Osteoblast (primary cell): ENCODE measurements at regions not wholly inside any gene's neighbourhood (a gene's known extent, or its start where the extent isn't known, plus 50 kb on each side); places are given as distances from the start of the nearest gene placed in this dataset.

Experiments
- DNase-seq: peaks from one replicate; pipeline ENCODE4 v3.0.0; 2011; ENCODE audit warnings: low spot score, mixed read lengths; ENCODE audit not compliant: insufficient read length; ENCODE audit errors: missing footprints
- H2AFZ ChIP-seq: 2 replicates; pipeline ENCODE4 v1.6.0; 2011; ENCODE audit warnings: mild to moderate bottlenecking, low read length
- H3K27ac ChIP-seq: 2 replicates; pipeline ENCODE4 v1.5.1; 2011; ENCODE audit warnings: mild to moderate bottlenecking, low read depth, low read length, moderate library complexity
- H3K27me3 ChIP-seq: 2 replicates; pipeline ENCODE4 v1.6.0; 2012; ENCODE audit warnings: mild to moderate bottlenecking, control low read depth, inconsistent platforms, low read length, moderate library complexity; ENCODE audit not compliant: insufficient read depth
- H3K36me3 ChIP-seq: 2 replicates; pipeline ENCODE4 v1.5.1; 2011; ENCODE audit warnings: mild to moderate bottlenecking, low read length, control low read depth, moderate library complexity; ENCODE audit not compliant: insufficient read depth
- H3K4me1 ChIP-seq: 2 replicates; pipeline ENCODE4 v1.5.1; 2011; ENCODE audit warnings: mild to moderate bottlenecking, low read length, control low read depth, moderate library complexity; ENCODE audit not compliant: insufficient read depth
- H3K4me2 ChIP-seq: 2 replicates; pipeline ENCODE4 v1.6.0; 2011; ENCODE audit warnings: mild to moderate bottlenecking, low read length; ENCODE audit not compliant: insufficient read depth
- H3K4me3 ChIP-seq: fragments of 200-600 bp; sonication (generic); 3 replicates; pipeline ENCODE4 v1.5.1; 2012; ENCODE audit warnings: mild to moderate bottlenecking, low read length, inconsistent platforms; ENCODE audit not compliant: insufficient read depth
- H3K79me2 ChIP-seq: 2 replicates; pipeline ENCODE4 v1.6.0; 2012; ENCODE audit warnings: mild to moderate bottlenecking, low read length, control low read depth, inconsistent platforms; ENCODE audit not compliant: insufficient read depth
- H3K9me3 ChIP-seq: 2 replicates; pipeline ENCODE4 v1.5.1; 2011; ENCODE audit warnings: low read depth, low read length, control low read depth
- H4K20me1 ChIP-seq: 2 replicates; pipeline ENCODE4 v1.6.0; 2012; ENCODE audit warnings: mild to moderate bottlenecking, low read length, control low read depth; ENCODE audit not compliant: insufficient read depth
- CTCF ChIP-seq: IDR thresholded peaks from 2 replicates; pipeline ENCODE4 v1.5.1; 2011; ENCODE audit warnings: mild to moderate bottlenecking, low read depth, low read length, moderate library complexity; ENCODE audit errors: extremely low read depth

- no peak overlapping the region for H3K27ac ChIP-seq
- no peaks in the 10 kb centered on the region for H3K36me3 ChIP-seq
- no peak for DNase-seq
- no peak overlapping the region for H2AFZ ChIP-seq
- H3K4me1 ChIP-seq: no peaks in the 10 kb centered on the region
- no peak overlapping the region for H3K4me2 ChIP-seq
- no peaks in the 10 kb centered on the region for H4K20me1 ChIP-seq
- H3K79me2 ChIP-seq: no peaks in the 10 kb centered on the region
- no peak overlapping the region for H3K4me3 ChIP-seq
- no peak for TF ChIP-seq CTCF
- no peaks in the 10 kb centered on the region for H3K27me3 ChIP-seq
- no peaks in the 10 kb centered on the region for H3K9me3 ChIP-seq
Observed at GRCh38 chr15:94991718-94992117, 760.4 kb downstream of the MCTP2 start.

DNA sequence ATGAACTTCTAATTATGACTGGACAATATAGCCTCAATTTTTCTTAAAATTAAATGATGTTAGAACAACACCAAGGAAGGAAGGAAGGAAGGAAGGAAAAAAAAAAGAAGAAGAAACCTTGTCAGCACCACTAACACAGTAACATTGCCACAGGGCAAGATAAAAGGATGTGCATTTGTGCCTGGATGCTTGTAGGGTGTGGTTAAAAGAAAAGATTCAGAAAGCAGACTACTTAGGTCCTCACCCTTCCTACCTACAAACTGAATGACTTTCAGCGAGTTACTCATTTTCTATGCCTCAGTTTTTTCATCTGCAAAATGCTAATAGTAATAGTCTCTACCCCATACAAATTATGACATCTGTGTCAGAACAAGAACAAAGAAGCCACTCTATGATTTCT, 778.3 kb downstream of the MCTP2 start:
- no peaks in the 10 kb centered on the region for H3K4me1 ChIP-seq
- no peaks in the 10 kb centered on the region for H4K20me1 ChIP-seq
- H2AFZ ChIP-seq: no peak overlapping the region
- DNase-seq: no peak
- no peak overlapping the region for H3K4me3 ChIP-seq
- peaks cover 7% of the 10 kb centered on the region for H3K9me3 ChIP-seq
- H3K79me2 ChIP-seq: no peaks in the 10 kb centered on the region
- H3K27me3 ChIP-seq: no peaks in the 10 kb centered on the region
- no peak overlapping the region for H3K4me2 ChIP-seq
- TF ChIP-seq CTCF: no peak
- no peaks in the 10 kb centered on the region for H3K36me3 ChIP-seq
- no peak overlapping the region for H3K27ac ChIP-seq

- no peaks in the 10 kb centered on the region for H3K27me3 ChIP-seq
- H2AFZ ChIP-seq: no peak overlapping the region
- H3K4me3 ChIP-seq: no peak overlapping the region
- H3K4me2 ChIP-seq: no peak overlapping the region
- DNase-seq: no peak
- H3K9me3 ChIP-seq: peaks cover 7% of the 10 kb centered on the region
- H3K4me1 ChIP-seq: no peaks in the 10 kb centered on the region
- H3K36me3 ChIP-seq: no peaks in the 10 kb centered on the region
- H3K27ac ChIP-seq: no peak overlapping the region
- no peaks in the 10 kb centered on the region for H3K79me2 ChIP-seq
- H4K20me1 ChIP-seq: no peaks in the 10 kb centered on the region
- TF ChIP-seq CTCF: no peak
Observed at GRCh38 chr15:95013381-95013780, 782.0 kb downstream of the MCTP2 start.

- DNase-seq: no peak
- H3K27ac ChIP-seq: no peak overlapping the region
- H3K9me3 ChIP-seq: peaks cover 1% of the 10 kb centered on the region
- H3K4me3 ChIP-seq: no peak overlapping the region
- H3K79me2 ChIP-seq: no peaks in the 10 kb centered on the region
- H3K36me3 ChIP-seq: no peaks in the 10 kb centered on the region
- no peaks in the 10 kb centered on the region for H4K20me1 ChIP-seq
- no peaks in the 10 kb centered on the region for H3K4me1 ChIP-seq
- H3K27me3 ChIP-seq: no peaks in the 10 kb centered on the region
- no peak for TF ChIP-seq CTCF
- no peak overlapping the region for H3K4me2 ChIP-seq
- H2AFZ ChIP-seq: no peak overlapping the region
Observed at GRCh38 chr15:95016511-95017229, 785.3 kb downstream of the MCTP2 start.
